Inflammatory macrophage treated with lipopolysaccharide for 4 hours (primary cell): ENCODE measurements at regions not wholly inside any gene's neighbourhood (a gene's known extent, or its start where the extent isn't known, plus 50 kb on each side); places are given as distances from the start of the nearest gene placed in this dataset.
"Not testable (repeated sequence)": the region's sequence is repeated elsewhere in the genome, so short reads cannot be mapped to it uniquely, and the experiment has no call there.

Experiments
- DNase-seq: peaks from one replicate; pipeline ENCODE4 v3.0.0-alpha.2; 2020

GRCh38 chr21:23127973-23128372, 2129.8 kb downstream of the NCAM2 start:
- no peak for DNase-seq

- DNase-seq, result no peak
These were observed 2132.1 kb downstream of the NCAM2 start for GRCh38 chr21:23130308-23130707.

GRCh38 chr21:23131177-23131576, 2133.0 kb downstream of the NCAM2 start:
- DNase-seq, result no peak

- no peak for DNase-seq
These were observed 2140.6 kb downstream of the NCAM2 start for GRCh38 chr21:23138797-23139196.

- no peak for DNase-seq
These were observed 2153.9 kb downstream of the NCAM2 start for GRCh38 chr21:23152130-23152529.

- DNase-seq, result not testable (repeated sequence)
These were observed 2155.6 kb downstream of the NCAM2 start for GRCh38 chr21:23153842-23154241.

GRCh38 chr21:23155281-23155680, 2157.1 kb downstream of the NCAM2 start:
- DNase-seq, result no peak

- DNase-seq, result no peak
These were observed 2162.7 kb downstream of the NCAM2 start for GRCh38 chr21:23160914-23161313.

- no peak for DNase-seq
These were observed 2164.2 kb downstream of the NCAM2 start for GRCh38 chr21:23162198-23162946.
